ENCODE measurements at regions not wholly inside any gene's neighbourhood (a gene's known extent, or its start where the extent isn't known, plus 50 kb on each side); places are given as distances from the start of the nearest gene placed in this dataset.

- no peak for TF ChIP-seq CTCF (conservative IDR thresholded peaks at IDR 0.05; ENCODE audit: low read depth, low read length)
- no peak for TF ChIP-seq EZH2 (IDR thresholded peaks at IDR 0.05; ENCODE audit: borderline replicate concordance, low read depth, low read length, poor library complexity, severe bottlenecking)
These were observed 215.6 kb upstream of the MAF start for GRCh38 chr16:79816081-79816497.
